GM23338 (cell line): ENCODE measurements at regions not wholly inside any gene's neighbourhood (a gene's known extent, or its start where the extent isn't known, plus 50 kb on each side); places are given as distances from the start of the nearest gene placed in this dataset.

Experiments used
- ATAC-seq: fragments of 200-7000 bp; cut with Tn5 transposase; 3 replicates; pipeline ENCODE4 v1.9.1; 2020
- DNase-seq: peaks from one replicate; pipeline ENCODE4 v3.0.0-alpha.2; 2015; ENCODE audit warnings: low spot score
- H2AFZ ChIP-seq: fragments of 200-600 bp; sonication (generic); 2 replicates; pipeline ENCODE4 v1.8.0; 2016; ENCODE audit warnings: antibody characterized with exemption, mild to moderate bottlenecking, moderate library complexity
- H3F3A ChIP-seq: fragments of 200-600 bp; sonication (generic); replicated peaks from 2 replicates; pipeline ENCODE4 v1.8.0; 2017; ENCODE audit warnings: antibody characterized with exemption, mixed run types, low read depth
- H3K27ac ChIP-seq: fragments of 200-600 bp; sonication (generic); 2 replicates; pipeline ENCODE4 v1.6.1; 2016; ENCODE audit warnings: low read depth
- H3K27me3 ChIP-seq: fragments of 200-600 bp; sonication (generic); 2 replicates; pipeline ENCODE4 v1.8.0; 2016; ENCODE audit warnings: mild to moderate bottlenecking, mixed run types, moderate library complexity; ENCODE audit not compliant: insufficient read depth
- H3K36me3 ChIP-seq: fragments of 200-600 bp; sonication (generic); 2 replicates; pipeline ENCODE4 v1.8.0; 2016; ENCODE audit warnings: mild to moderate bottlenecking; ENCODE audit not compliant: insufficient read depth
- H3K4me1 ChIP-seq: fragments of 200-600 bp; sonication (generic); 2 replicates; pipeline ENCODE4 v1.8.0; 2016; ENCODE audit warnings: mild to moderate bottlenecking, moderate library complexity; ENCODE audit not compliant: insufficient read depth
- H3K4me2 ChIP-seq: fragments of 200-600 bp; sonication (generic); 2 replicates; pipeline ENCODE4 v1.7.1; 2017; ENCODE audit warnings: mixed run types
- H3K4me3 ChIP-seq: fragments of 200-600 bp; sonication (generic); 2 replicates; pipeline ENCODE4 v1.6.1; 2016; ENCODE audit warnings: mixed run types
- H3K79me2 ChIP-seq: fragments of 200-600 bp; sonication (generic); replicated peaks from 2 replicates; pipeline ENCODE4 v1.8.0; 2017; ENCODE audit warnings: mild to moderate bottlenecking; ENCODE audit not compliant: insufficient read depth
- H3K9me2 ChIP-seq: fragments of 200-600 bp; sonication (generic); 2 replicates; pipeline ENCODE4 v1.8.0; 2017; ENCODE audit not compliant: insufficient read depth
- H4K20me1 ChIP-seq: fragments of 200-600 bp; sonication (generic); replicated peaks from 2 replicates; pipeline ENCODE4 v1.8.0; 2017; ENCODE audit warnings: mild to moderate bottlenecking; ENCODE audit not compliant: insufficient read depth
- H3K27ac Mint-ChIP-seq: 2 replicates; pipeline ENCODE4 v1.8.0; 2020; ENCODE audit warnings: inconsistent platforms, mild to moderate bottlenecking, moderate library complexity, mixed read lengths
- H3K27me3 Mint-ChIP-seq: 3 replicates; pipeline ENCODE4 v1.8.0; 2022; ENCODE audit warnings: low read depth, mild to moderate bottlenecking, moderate library complexity, mixed read lengths, inconsistent platforms; ENCODE audit not compliant: insufficient read depth, poor library complexity
- H3K36me3 Mint-ChIP-seq: 3 replicates; pipeline ENCODE4 v1.8.0; 2021; ENCODE audit warnings: low read depth, mild to moderate bottlenecking, inconsistent platforms, moderate library complexity, mixed read lengths
- H3K4me1 Mint-ChIP-seq: 3 replicates; pipeline ENCODE4 v1.8.0; 2020; ENCODE audit warnings: mild to moderate bottlenecking, inconsistent platforms, mixed read lengths
- H3K4me3 Mint-ChIP-seq: 3 replicates; pipeline ENCODE4 v1.8.0; 2021; ENCODE audit warnings: moderate library complexity, mild to moderate bottlenecking, inconsistent platforms, mixed read lengths
- H3K9me3 Mint-ChIP-seq: 3 replicates; pipeline ENCODE4 v1.8.0; 2020; ENCODE audit warnings: moderate library complexity, mild to moderate bottlenecking, inconsistent platforms, mixed read lengths
- CREB1 ChIP-seq: fragments of 250-450 bp; sonication (Bioruptor Pico); IDR thresholded peaks from 2 replicates; pipeline ENCODE4 v1.5.0; 2020; ENCODE audit warnings: low read depth, mild to moderate bottlenecking, moderate library complexity
- EZH2phosphoT487 ChIP-seq: fragments of 200-600 bp; sonication (generic); IDR thresholded peaks from one replicate; pipeline ENCODE4 v1.8.1; 2018; ENCODE audit warnings: antibody characterized with exemption; ENCODE audit not compliant: unreplicated experiment
- JUNB ChIP-seq: IDR thresholded peaks from one replicate; pipeline ENCODE4 v1.6.1; 2016; ENCODE audit warnings: antibody characterized with exemption; ENCODE audit not compliant: unreplicated experiment
- POLR2AphosphoS5 ChIP-seq: IDR thresholded peaks from 2 replicates; pipeline ENCODE4 v1.6.1; 2016; ENCODE audit warnings: antibody characterized with exemption, low read depth
- REST ChIP-seq: IDR thresholded peaks from one replicate; pipeline ENCODE4 v1.6.1; 2018; ENCODE audit warnings: antibody characterized with exemption; ENCODE audit not compliant: unreplicated experiment
- STAT1 ChIP-seq: IDR thresholded peaks from one replicate; pipeline ENCODE4 v1.6.1; 2016; ENCODE audit warnings: antibody characterized with exemption; ENCODE audit not compliant: unreplicated experiment
- TF ChIP-seq, protein P1 (sequence below): IDR thresholded peaks from 2 replicates; pipeline ENCODE4 v1.6.1; 2016; ENCODE audit warnings: antibody characterized with exemption
- TF ChIP-seq, protein P2 (sequence below): fragments of 250-450 bp; sonication (Bioruptor Pico); IDR thresholded peaks from 2 replicates; pipeline ENCODE4 v1.5.0; 2020; ENCODE audit warnings: mild to moderate bottlenecking, moderate library complexity

DNA sequence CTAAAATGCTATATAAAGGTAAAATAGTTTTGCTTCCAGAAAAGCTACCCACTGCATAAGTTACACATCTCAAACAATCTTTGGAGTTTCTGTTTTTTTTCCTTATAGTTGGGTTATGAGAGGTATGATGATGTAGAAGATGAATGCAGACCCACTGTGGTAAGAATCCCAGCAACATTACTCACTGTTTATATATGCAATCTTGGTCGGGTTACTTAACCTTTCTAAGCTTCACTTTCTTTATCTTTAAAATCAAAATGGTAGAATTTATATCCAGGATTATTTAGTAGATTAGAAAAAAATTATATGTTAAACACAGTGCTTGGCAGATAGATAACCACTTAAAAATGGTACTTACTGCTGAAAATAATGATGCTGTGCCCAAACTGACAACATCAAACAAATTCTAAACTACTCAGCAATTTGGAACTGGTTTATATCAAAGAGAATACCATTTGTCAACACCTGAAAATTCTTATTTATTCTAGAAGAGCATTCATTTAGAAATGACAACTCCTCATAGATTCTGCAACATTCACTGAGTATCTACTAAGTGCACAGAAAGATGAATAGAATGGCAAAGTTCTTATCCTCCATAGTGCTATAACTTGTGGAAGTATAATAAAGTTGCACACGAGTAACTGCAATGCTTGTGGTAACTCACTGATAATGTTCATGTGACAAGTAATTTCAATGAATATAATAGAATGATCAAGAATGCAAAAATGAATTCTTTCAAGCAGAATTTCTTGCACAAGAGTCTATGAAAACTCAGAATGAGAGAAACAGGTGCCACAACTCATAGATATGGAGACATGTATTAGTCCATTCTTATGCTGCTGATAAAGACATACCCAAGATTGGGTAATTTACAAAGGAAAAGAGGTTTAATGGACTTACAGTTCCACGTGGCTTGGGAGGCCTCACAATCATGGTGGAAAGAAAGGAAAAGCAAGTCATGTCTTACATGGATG is 129.0 kb upstream of the SLC7A14 start:
- no peak for TF ChIP-seq EZH2phosphoT487
- no peak for TF ChIP-seq STAT1
- TF ChIP-seq REST = no peak
- TF ChIP-seq, protein P1, sequence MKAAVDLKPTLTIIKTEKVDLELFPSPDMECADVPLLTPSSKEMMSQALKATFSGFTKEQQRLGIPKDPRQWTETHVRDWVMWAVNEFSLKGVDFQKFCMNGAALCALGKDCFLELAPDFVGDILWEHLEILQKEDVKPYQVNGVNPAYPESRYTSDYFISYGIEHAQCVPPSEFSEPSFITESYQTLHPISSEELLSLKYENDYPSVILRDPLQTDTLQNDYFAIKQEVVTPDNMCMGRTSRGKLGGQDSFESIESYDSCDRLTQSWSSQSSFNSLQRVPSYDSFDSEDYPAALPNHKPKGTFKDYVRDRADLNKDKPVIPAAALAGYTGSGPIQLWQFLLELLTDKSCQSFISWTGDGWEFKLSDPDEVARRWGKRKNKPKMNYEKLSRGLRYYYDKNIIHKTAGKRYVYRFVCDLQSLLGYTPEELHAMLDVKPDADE = no peak
- TF ChIP-seq, protein P2, sequence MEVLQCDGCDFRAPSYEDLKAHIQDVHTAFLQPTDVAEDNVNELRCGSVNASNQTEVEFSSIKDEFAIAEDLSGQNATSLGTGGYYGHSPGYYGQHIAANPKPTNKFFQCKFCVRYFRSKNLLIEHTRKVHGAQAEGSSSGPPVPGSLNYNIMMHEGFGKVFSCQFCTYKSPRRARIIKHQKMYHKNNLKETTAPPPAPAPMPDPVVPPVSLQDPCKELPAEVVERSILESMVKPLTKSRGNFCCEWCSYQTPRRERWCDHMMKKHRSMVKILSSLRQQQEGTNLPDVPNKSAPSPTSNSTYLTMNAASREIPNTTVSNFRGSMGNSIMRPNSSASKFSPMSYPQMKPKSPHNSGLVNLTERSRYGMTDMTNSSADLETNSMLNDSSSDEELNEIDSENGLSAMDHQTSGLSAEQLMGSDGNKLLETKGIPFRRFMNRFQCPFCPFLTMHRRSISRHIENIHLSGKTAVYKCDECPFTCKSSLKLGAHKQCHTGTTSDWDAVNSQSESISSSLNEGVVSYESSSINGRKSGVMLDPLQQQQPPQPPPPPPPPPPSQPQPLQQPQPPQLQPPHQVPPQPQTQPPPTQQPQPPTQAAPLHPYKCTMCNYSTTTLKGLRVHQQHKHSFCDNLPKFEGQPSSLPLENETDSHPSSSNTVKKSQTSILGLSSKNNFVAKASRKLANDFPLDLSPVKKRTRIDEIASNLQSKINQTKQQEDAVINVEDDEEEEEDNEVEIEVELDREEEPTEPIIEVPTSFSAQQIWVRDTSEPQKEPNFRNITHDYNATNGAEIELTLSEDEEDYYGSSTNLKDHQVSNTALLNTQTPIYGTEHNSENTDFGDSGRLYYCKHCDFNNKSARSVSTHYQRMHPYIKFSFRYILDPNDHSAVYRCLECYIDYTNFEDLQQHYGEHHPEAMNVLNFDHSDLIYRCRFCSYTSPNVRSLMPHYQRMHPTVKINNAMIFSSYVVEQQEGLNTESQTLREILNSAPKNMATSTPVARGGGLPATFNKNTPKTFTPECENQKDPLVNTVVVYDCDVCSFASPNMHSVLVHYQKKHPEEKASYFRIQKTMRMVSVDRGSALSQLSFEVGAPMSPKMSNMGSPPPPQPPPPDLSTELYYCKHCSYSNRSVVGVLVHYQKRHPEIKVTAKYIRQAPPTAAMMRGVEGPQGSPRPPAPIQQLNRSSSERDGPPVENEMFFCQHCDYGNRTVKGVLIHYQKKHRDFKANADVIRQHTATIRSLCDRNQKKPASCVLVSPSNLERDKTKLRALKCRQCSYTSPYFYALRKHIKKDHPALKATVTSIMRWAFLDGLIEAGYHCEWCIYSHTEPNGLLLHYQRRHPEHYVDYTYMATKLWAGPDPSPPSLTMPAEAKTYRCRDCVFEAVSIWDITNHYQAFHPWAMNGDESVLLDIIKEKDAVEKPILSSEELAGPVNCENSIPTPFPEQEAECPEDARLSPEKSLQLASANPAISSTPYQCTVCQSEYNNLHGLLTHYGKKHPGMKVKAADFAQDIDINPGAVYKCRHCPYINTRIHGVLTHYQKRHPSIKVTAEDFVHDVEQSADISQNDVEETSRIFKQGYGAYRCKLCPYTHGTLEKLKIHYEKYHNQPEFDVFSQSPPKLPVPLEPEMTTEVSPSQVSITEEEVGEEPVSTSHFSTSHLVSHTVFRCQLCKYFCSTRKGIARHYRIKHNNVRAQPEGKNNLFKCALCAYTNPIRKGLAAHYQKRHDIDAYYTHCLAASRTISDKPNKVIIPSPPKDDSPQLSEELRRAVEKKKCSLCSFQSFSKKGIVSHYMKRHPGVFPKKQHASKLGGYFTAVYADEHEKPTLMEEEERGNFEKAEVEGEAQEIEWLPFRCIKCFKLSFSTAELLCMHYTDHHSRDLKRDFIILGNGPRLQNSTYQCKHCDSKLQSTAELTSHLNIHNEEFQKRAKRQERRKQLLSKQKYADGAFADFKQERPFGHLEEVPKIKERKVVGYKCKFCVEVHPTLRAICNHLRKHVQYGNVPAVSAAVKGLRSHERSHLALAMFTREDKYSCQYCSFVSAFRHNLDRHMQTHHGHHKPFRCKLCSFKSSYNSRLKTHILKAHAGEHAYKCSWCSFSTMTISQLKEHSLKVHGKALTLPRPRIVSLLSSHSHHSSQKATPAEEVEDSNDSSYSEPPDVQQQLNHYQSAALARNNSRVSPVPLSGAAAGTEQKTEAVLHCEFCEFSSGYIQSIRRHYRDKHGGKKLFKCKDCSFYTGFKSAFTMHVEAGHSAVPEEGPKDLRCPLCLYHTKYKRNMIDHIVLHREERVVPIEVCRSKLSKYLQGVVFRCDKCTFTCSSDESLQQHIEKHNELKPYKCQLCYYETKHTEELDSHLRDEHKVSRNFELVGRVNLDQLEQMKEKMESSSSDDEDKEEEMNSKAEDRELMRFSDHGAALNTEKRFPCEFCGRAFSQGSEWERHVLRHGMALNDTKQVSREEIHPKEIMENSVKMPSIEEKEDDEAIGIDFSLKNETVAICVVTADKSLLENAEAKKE (CRISPR knock-in tag) = no peak
- no peak for TF ChIP-seq JUNB
- TF ChIP-seq CREB1 (CRISPR knock-in tag) = no peak
- no peak for TF ChIP-seq POLR2AphosphoS5
- H2AFZ ChIP-seq = no peak overlapping the region
- no peaks in the 10 kb centered on the region for H3K4me1 ChIP-seq
- no peaks in the 10 kb centered on the region for H3F3A ChIP-seq
- H3K4me1 Mint-ChIP-seq = no peaks in the 10 kb centered on the region
- H3K27me3 Mint-ChIP-seq = no peaks in the 10 kb centered on the region
- no peak for DNase-seq
- no peaks in the 10 kb centered on the region for H4K20me1 ChIP-seq
- H3K4me3 ChIP-seq = no peak overlapping the region
- H3K27ac ChIP-seq = no peak overlapping the region
- no peaks in the 10 kb centered on the region; the same call in 1 of the 2 replicates for H3K9me2 ChIP-seq
- H3K79me2 ChIP-seq = no peaks in the 10 kb centered on the region
- H3K27ac Mint-ChIP-seq = no peak overlapping the region
- H3K4me2 ChIP-seq = no peak overlapping the region
- peaks cover 4% of the 10 kb centered on the region; the same call in 2 of the 3 replicates for H3K9me3 Mint-ChIP-seq
- no peaks in the 10 kb centered on the region for H3K27me3 ChIP-seq
- H3K4me3 Mint-ChIP-seq = no peak overlapping the region
- no peaks in the 10 kb centered on the region for H3K36me3 ChIP-seq
- no peak for ATAC-seq
- H3K36me3 Mint-ChIP-seq = peaks cover 2% of the 10 kb centered on the region; the same call in 1 of the 3 replicates
